GM12878 (cell line): ENCODE measurements at regions not wholly inside any gene's neighbourhood (a gene's known extent, or its start where the extent isn't known, plus 50 kb on each side); places are given as distances from the start of the nearest gene placed in this dataset.

Experiments
- ATAC-seq: fragments of 200-7000 bp; cut with Tn5 transposase; 3 replicates; pipeline ENCODE4 v1.9.1; 2020; ENCODE audit warnings: mild to moderate bottlenecking, moderate library complexity
- BruUV-seq: library from RNA; stranded (reverse); fragments of 400-500 nt; replicated peaks from 2 replicates; lab custom pipeline; 2021; lab: Mats Ljungman, UMichigan
- CTCF ChIA-PET: fragments of 300-600 bp; sonication (Branson Sonifier 250); formaldehyde crosslinking; extraction: SDS; loops from one replicate; lab custom pipeline; 2021; ENCODE audit warnings: inconsistent platforms; lab: Yijun Ruan, JAX
- POLR2A ChIA-PET: fragments of 350-600 bp; formaldehyde crosslinking; extraction: SDS; loops from one replicate; lab custom pipeline; 2021; ENCODE audit warnings: inconsistent platforms; lab: Charles Lee
- RAD21 ChIA-PET: fragments of 300-600 bp; sonication (Branson Sonifier 250); formaldehyde crosslinking; loops from one replicate; lab custom pipeline; 2023; ENCODE audit warnings: antibody characterized with exemption; ENCODE audit not compliant: unreplicated experiment; lab: Charles Lee
- SMC1A ChIA-PET: fragments of 300-600 bp; sonication (Branson Sonifier 250); formaldehyde crosslinking; loops from one replicate; lab custom pipeline; 2023; ENCODE audit not compliant: unreplicated experiment, uncharacterized antibody; lab: Charles Lee
- DNase-seq: peaks from one replicate; pipeline ENCODE4 v3.0.0-alpha.2; 2011; ENCODE audit warnings: low read depth, low spot score
- FAIRE-seq: peaks from 3 replicates; lab custom pipeline; 2011; peaks lifted over from hg19 to GRCh38; lab: Jason Lieb, UNC
- H2AFZ ChIP-seq: 2 replicates; pipeline ENCODE4 v1.6.0; 2011; ENCODE audit warnings: low read depth, low read length, control low read depth; ENCODE audit not compliant: control insufficient read depth
- H3K27ac ChIP-seq: 2 replicates; pipeline ENCODE4 v1.5.1; 2011; ENCODE audit warnings: control low read depth; ENCODE audit not compliant: control insufficient read depth, insufficient read depth
- H3K27me3 ChIP-seq, 2 experiments: replicated peaks in 1 of 2; 2 replicates each; pipeline versions ENCODE4 v1.6.0 to v1.6.1; 2011; ENCODE audit warnings: low read length in 1 of 2; ENCODE audit not compliant: control insufficient read depth in 2 of 2, insufficient read depth in 2 of 2
- H3K36me3 ChIP-seq, 2 experiments: 2 replicates each; pipeline ENCODE4 v1.5.1; 2011; ENCODE audit warnings: low read length in 1 of 2; ENCODE audit not compliant: control insufficient read depth in 2 of 2, insufficient read depth in 2 of 2
- H3K4me1 ChIP-seq: 2 replicates; pipeline ENCODE4 v1.6.1; 2011; ENCODE audit warnings: mild to moderate bottlenecking, low read length, moderate library complexity, mixed read lengths; ENCODE audit not compliant: control insufficient read depth, insufficient read depth
- H3K4me2 ChIP-seq: 2 replicates; pipeline ENCODE4 v1.6.0; 2011; ENCODE audit warnings: control low read depth; ENCODE audit not compliant: control insufficient read depth, insufficient read depth
- H3K4me3 ChIP-seq: fragments of 200-600 bp; sonication (generic); 2 replicates; pipeline ENCODE4 v1.5.1; 2016
- H3K79me2 ChIP-seq: 2 replicates; pipeline ENCODE4 v1.6.0; 2011; ENCODE audit warnings: low read length; ENCODE audit not compliant: control insufficient read depth, insufficient read depth
- H3K9ac ChIP-seq: 2 replicates; pipeline ENCODE4 v1.8.0; 2011; ENCODE audit warnings: low read length, control low read depth, mixed read lengths; ENCODE audit not compliant: control insufficient read depth, insufficient read depth
- H3K9me3 ChIP-seq: replicated peaks from 3 replicates; pipeline ENCODE4 v1.5.1; 2011; ENCODE audit warnings: mild to moderate bottlenecking, low read length; ENCODE audit not compliant: control insufficient read depth, insufficient read depth
- H4K20me1 ChIP-seq: 2 replicates; pipeline ENCODE4 v1.6.0; 2011; ENCODE audit not compliant: control insufficient read depth, insufficient read depth
- BCL11A ChIP-seq: IDR thresholded peaks from 2 replicates; pipeline ENCODE4 v1.6.1; 2011; ENCODE audit warnings: low read depth, low read length
- EZH2 ChIP-seq: IDR thresholded peaks from 2 replicates; pipeline ENCODE4 v1.6.1; 2012; ENCODE audit warnings: low read depth, mild to moderate bottlenecking, control low read depth, inconsistent platforms, low read length, borderline replicate concordance; ENCODE audit not compliant: control insufficient read depth
- TAF1 ChIP-seq: IDR thresholded peaks from 2 replicates; pipeline ENCODE4 v1.6.1; 2011; ENCODE audit warnings: mild to moderate bottlenecking, low read depth, low read length, borderline replicate concordance
- WGBS: methylation state at CpG from one replicate; pipeline ENCODE4 v1.1.6; 2016; ENCODE audit warnings: low lambda C conversion rate; ENCODE audit not compliant: insufficient replicate concordance, insufficient coverage; ENCODE audit errors: missing lambda C conversion rate; 5-methylcytosine and 5-hydroxymethylcytosine counted together
- in situ Hi-C: fragments of 300-500 bp; cut with MboI; formaldehyde crosslinking; loops from 9 replicates; pipeline ENCODE4 v1.14.3; 2018; ENCODE audit warnings: mixed read lengths
- intact Hi-C: fragments of 100-400 bp; cut with micrococcal nuclease; formaldehyde crosslinking; loops from one replicate; pipeline ENCODE4 v1.14.2; 2022; ENCODE audit not compliant: unreplicated experiment
- TF ChIP-seq, protein P1 (sequence below): fragments of 450-650 bp; IDR thresholded peaks from 2 replicates; pipeline ENCODE4 v1.6.1; 2017; ENCODE audit warnings: mild to moderate bottlenecking, moderate library complexity
- TF ChIP-seq, protein P2 (sequence below): IDR thresholded peaks from 2 replicates; pipeline ENCODE4 v1.6.1; 2011; ENCODE audit warnings: mild to moderate bottlenecking, low read depth, low read length, moderate library complexity; ENCODE audit not compliant: insufficient replicate concordance

DNA sequence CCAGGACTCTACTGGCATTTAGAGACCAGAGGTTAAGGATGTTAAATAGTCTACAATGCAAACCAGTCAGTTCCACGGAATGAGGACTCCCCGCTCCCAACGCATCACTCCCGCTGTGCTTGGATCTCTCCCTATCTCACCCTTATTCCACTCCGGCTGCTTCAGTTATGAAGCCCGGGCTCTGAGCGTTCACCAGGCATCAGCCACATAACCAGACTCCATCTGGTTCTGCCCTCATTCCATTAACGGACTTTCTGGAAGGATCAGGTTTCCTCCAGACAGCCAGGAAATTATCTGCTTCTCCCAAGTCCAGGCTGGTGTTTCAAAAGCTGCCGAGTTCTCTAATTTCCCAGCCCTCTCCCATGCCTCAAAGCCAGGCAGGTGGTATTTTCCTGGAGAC lies 499.3 kb downstream of the GLRX3 start:
- Histone ChIP-seq H3K27me3 (no peaks in the 10 kb centered on the region), H3K27ac (no peak overlapping the region), H3K9ac (no peak overlapping the region), H3K4me3 (no peak overlapping the region), H3K4me2 (no peak overlapping the region), H3K4me1 (no peaks in the 10 kb centered on the region), H3K9me3 (no peaks in the 10 kb centered on the region), H2AFZ (no peak overlapping the region), H3K79me2 (no peaks in the 10 kb centered on the region), H3K36me3 (no peaks in the 10 kb centered on the region), H4K20me1 (no peaks in the 10 kb centered on the region)
- RAD21 ChIA-PET, result no interaction called here
- FAIRE-seq, result no peak
- SMC1A ChIA-PET, result no interaction called here
- POLR2A ChIA-PET, result no interaction called here
- DNase-seq, result no peak
- CTCF ChIA-PET, result no interaction called here
- 38% methylated on average over 9 of the region's 9 CpGs for WGBS
- in situ Hi-C loops (no loop called here), intact Hi-C loops (no loop called here)
- TF ChIP-seq, protein P1, sequence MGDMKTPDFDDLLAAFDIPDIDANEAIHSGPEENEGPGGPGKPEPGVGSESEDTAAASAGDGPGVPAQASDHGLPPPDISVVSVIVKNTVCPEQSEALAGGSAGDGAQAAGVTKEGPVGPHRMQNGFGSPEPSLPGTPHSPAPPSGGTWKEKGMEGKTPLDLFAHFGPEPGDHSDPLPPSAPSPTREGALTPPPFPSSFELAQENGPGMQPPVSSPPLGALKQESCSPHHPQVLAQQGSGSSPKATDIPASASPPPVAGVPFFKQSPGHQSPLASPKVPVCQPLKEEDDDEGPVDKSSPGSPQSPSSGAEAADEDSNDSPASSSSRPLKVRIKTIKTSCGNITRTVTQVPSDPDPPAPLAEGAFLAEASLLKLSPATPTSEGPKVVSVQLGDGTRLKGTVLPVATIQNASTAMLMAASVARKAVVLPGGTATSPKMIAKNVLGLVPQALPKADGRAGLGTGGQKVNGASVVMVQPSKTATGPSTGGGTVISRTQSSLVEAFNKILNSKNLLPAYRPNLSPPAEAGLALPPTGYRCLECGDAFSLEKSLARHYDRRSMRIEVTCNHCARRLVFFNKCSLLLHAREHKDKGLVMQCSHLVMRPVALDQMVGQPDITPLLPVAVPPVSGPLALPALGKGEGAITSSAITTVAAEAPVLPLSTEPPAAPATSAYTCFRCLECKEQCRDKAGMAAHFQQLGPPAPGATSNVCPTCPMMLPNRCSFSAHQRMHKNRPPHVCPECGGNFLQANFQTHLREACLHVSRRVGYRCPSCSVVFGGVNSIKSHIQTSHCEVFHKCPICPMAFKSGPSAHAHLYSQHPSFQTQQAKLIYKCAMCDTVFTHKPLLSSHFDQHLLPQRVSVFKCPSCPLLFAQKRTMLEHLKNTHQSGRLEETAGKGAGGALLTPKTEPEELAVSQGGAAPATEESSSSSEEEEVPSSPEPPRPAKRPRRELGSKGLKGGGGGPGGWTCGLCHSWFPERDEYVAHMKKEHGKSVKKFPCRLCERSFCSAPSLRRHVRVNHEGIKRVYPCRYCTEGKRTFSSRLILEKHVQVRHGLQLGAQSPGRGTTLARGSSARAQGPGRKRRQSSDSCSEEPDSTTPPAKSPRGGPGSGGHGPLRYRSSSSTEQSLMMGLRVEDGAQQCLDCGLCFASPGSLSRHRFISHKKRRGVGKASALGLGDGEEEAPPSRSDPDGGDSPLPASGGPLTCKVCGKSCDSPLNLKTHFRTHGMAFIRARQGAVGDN, result no peak
- TF ChIP-seq TAF1 (no peak), EZH2 (no peak), BCL11A (no peak)
- TF ChIP-seq, protein P2, sequence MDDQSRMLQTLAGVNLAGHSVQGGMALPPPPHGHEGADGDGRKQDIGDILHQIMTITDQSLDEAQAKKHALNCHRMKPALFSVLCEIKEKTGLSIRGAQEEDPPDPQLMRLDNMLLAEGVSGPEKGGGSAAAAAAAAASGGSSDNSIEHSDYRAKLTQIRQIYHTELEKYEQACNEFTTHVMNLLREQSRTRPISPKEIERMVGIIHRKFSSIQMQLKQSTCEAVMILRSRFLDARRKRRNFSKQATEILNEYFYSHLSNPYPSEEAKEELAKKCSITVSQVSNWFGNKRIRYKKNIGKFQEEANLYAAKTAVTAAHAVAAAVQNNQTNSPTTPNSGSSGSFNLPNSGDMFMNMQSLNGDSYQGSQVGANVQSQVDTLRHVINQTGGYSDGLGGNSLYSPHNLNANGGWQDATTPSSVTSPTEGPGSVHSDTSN, result no peak
- BruUV-seq, result no TSS peak
- no peak for ATAC-seq
